ENCODE measurements at regions not wholly inside any gene's neighbourhood (a gene's known extent, or its start where the extent isn't known, plus 50 kb on each side); places are given as distances from the start of the nearest gene placed in this dataset.

DNA sequence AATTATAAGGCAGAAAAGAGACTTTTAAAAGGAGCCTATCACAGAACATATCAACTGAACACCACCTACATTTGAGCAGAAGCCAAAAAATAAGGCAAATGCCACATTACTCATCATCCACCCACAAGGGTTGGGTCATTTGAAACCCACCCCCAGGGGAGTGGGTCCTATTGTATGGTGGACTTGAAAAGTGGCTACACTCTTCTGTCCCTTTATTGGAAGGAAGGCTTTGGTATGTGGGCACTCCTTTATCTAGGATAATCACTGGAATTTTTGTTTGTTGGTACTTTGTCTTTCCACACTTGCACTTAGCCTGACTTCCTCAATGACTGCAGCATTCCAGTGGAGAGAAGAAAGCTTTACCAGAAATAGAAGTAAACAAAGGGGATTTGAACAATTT, 157.2 kb upstream of the COL11A1 start (continued):
- no peak for TF ChIP-seq STAT1 (IDR thresholded peaks at IDR 0.05; ENCODE audit: unreplicated experiment)
- TF ChIP-seq POLR2AphosphoS5 (IDR thresholded peaks at IDR 0.05; ENCODE audit: low read depth): no peak
- TF ChIP-seq, protein P1, sequence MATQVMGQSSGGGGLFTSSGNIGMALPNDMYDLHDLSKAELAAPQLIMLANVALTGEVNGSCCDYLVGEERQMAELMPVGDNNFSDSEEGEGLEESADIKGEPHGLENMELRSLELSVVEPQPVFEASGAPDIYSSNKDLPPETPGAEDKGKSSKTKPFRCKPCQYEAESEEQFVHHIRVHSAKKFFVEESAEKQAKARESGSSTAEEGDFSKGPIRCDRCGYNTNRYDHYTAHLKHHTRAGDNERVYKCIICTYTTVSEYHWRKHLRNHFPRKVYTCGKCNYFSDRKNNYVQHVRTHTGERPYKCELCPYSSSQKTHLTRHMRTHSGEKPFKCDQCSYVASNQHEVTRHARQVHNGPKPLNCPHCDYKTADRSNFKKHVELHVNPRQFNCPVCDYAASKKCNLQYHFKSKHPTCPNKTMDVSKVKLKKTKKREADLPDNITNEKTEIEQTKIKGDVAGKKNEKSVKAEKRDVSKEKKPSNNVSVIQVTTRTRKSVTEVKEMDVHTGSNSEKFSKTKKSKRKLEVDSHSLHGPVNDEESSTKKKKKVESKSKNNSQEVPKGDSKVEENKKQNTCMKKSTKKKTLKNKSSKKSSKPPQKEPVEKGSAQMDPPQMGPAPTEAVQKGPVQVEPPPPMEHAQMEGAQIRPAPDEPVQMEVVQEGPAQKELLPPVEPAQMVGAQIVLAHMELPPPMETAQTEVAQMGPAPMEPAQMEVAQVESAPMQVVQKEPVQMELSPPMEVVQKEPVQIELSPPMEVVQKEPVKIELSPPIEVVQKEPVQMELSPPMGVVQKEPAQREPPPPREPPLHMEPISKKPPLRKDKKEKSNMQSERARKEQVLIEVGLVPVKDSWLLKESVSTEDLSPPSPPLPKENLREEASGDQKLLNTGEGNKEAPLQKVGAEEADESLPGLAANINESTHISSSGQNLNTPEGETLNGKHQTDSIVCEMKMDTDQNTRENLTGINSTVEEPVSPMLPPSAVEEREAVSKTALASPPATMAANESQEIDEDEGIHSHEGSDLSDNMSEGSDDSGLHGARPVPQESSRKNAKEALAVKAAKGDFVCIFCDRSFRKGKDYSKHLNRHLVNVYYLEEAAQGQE (IDR thresholded peaks at IDR 0.05; ENCODE audit: unreplicated experiment): no peak

DNA sequence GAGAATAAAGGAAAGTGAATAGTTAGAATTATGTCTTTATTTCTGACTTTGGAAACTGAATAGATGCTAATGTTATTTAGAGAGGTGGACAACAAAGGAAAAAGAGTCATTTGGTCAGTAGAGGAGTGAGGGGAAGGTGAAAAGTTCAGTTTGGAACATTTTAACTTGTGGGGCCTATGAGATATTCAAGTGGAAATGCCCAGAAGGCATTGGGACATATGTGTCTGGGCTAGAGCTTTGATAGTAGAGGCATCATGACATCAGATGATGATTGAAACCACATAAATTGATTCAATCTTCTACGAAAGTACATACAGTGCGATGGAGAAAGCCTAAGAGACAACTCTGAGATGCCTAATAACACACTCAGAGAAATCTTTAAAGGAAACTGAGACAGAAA, 151.7 kb upstream of the COL11A1 start:
- Histone ChIP-seq H2AFZ (no peak overlapping the region), H3K4me1 (ENCODE audit: insufficient read depth) (no peaks in the 10 kb centered on the region), H3K27ac (ENCODE audit: low read depth) (no peak overlapping the region), H3K9me2 (ENCODE audit: insufficient read depth) (no peaks in the 10 kb centered on the region; the same call in 1 of the 2 replicates), H3K27me3 (ENCODE audit: insufficient read depth) (no peaks in the 10 kb centered on the region), H3K4me3 (no peak overlapping the region), H3F3A (replicated peaks; ENCODE audit: low read depth) (no peaks in the 10 kb centered on the region), H3K79me2 (replicated peaks; ENCODE audit: insufficient read depth) (no peaks in the 10 kb centered on the region), H3K36me3 (ENCODE audit: insufficient read depth) (no peaks in the 10 kb centered on the region), H3K4me2 (no peak overlapping the region), H4K20me1 (replicated peaks; ENCODE audit: insufficient read depth) (no peaks in the 10 kb centered on the region)
- H3K4me3 Mint-ChIP-seq: no peak overlapping the region
- no peaks in the 10 kb centered on the region for H3K9me3 Mint-ChIP-seq
- no peaks in the 10 kb centered on the region for H3K4me1 Mint-ChIP-seq
- no peak overlapping the region for H3K27ac Mint-ChIP-seq
- TF ChIP-seq JUNB (IDR thresholded peaks at IDR 0.05; ENCODE audit: unreplicated experiment) (no peak), EZH2 (IDR thresholded peaks at IDR 0.05; ENCODE audit: low read depth, unreplicated experiment) (no peak), STAT1 (IDR thresholded peaks at IDR 0.05; ENCODE audit: unreplicated experiment) (no peak), ETS1 (IDR thresholded peaks at IDR 0.05) (no peak)
- TF ChIP-seq, protein P1 (IDR thresholded peaks at IDR 0.05; ENCODE audit: unreplicated experiment): no peak
- TF ChIP-seq, protein P2, sequence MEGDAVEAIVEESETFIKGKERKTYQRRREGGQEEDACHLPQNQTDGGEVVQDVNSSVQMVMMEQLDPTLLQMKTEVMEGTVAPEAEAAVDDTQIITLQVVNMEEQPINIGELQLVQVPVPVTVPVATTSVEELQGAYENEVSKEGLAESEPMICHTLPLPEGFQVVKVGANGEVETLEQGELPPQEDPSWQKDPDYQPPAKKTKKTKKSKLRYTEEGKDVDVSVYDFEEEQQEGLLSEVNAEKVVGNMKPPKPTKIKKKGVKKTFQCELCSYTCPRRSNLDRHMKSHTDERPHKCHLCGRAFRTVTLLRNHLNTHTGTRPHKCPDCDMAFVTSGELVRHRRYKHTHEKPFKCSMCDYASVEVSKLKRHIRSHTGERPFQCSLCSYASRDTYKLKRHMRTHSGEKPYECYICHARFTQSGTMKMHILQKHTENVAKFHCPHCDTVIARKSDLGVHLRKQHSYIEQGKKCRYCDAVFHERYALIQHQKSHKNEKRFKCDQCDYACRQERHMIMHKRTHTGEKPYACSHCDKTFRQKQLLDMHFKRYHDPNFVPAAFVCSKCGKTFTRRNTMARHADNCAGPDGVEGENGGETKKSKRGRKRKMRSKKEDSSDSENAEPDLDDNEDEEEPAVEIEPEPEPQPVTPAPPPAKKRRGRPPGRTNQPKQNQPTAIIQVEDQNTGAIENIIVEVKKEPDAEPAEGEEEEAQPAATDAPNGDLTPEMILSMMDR (conservative IDR thresholded peaks at IDR 0.05; ENCODE audit: low read depth in 2 of 2): no peak
- DNase-seq (ENCODE audit: low spot score) (no peak), ATAC-seq (no peak)
- no peaks in the 10 kb centered on the region for H3K27me3 Mint-ChIP-seq (ENCODE audit: insufficient read depth, low read depth, poor library complexity)
- no peaks in the 10 kb centered on the region for H3K36me3 Mint-ChIP-seq (ENCODE audit: low read depth)
